ENCODE measurements at regions not wholly inside any gene's neighbourhood (a gene's known extent, or its start where the extent isn't known, plus 50 kb on each side); places are given as distances from the start of the nearest gene placed in this dataset.
"Not testable (repeated sequence)": the region's sequence is repeated elsewhere in the genome, so short reads cannot be mapped to it uniquely, and the experiment has no call there.

GRCh38 chr2:125398738-125399524 is 1257.0 kb upstream of the GYPC start:
- no peaks in the 10 kb centered on the region for H3K4me1 Mint-ChIP-seq (ENCODE audit: low read depth)

GRCh38 chr2:125405816-125406215 is 1250.1 kb upstream of the GYPC start:
- Mint-ChIP-seq H3K27me3 (ENCODE audit: low read depth) (no peaks in the 10 kb centered on the region), H3K9me3 (peaks cover 3% of the 10 kb centered on the region), H3K4me3 (no peak overlapping the region), H3K36me3 (ENCODE audit: insufficient read depth) (no peaks in the 10 kb centered on the region), H3K4me1 (ENCODE audit: low read depth) (no peaks in the 10 kb centered on the region)
- DNase-seq (no peak), ATAC-seq (no peak)

More at GRCh38 chr2:125398738-125399524, 1257.0 kb upstream of the GYPC start:
- Mint-ChIP-seq H3K9me3 (peaks cover 3% of the 10 kb centered on the region), H3K27me3 (ENCODE audit: low read depth) (no peaks in the 10 kb centered on the region), H3K4me3 (no peak overlapping the region), H3K36me3 (ENCODE audit: insufficient read depth) (no peaks in the 10 kb centered on the region)
- DNase-seq (no peak), ATAC-seq (no peak)

DNA sequence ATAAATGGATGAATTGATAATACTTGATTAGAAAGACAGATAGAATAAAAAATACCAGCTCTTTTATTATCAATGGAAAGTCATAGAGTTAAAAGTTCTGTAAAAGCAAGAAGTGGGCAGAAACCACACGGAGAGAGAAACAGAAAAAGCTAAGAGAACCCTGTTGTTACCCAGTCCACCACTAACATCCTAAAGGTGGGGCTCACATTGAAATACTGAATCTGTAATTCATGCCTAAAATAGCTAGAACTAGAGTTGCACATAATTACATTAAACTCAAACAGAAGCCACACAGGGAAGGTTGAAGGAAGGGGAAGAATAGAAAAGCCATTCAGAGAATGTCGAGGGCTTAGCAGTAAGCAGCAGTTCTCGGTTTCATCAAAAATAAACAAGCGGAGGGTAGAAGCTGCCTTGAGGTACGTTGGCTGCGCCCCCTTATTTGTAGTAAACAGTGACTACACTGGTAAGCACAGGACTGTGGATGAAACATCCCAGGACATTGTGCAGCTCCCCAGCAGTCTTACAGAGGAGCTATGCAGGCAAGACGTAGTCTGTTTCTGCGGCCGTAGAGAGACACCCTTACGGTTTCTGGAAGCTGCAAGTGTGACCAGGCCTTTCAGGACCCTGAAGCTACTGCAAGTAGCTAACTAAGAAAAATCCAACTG is 1247.0 kb upstream of the GYPC start:
- ATAC-seq (no peak), DNase-seq (no peak)
- Mint-ChIP-seq H3K27me3 (ENCODE audit: low read depth) (no peaks in the 10 kb centered on the region), H3K36me3 (ENCODE audit: insufficient read depth) (no peaks in the 10 kb centered on the region), H3K9me3 (no peaks in the 10 kb centered on the region), H3K4me1 (ENCODE audit: low read depth) (no peaks in the 10 kb centered on the region), H3K4me3 (no peak overlapping the region)

GRCh38 chr2:125418483-125418882 is 1237.5 kb upstream of the GYPC start:
- DNase-seq (no peak), ATAC-seq (no peak)
- Mint-ChIP-seq H3K27me3 (ENCODE audit: low read depth) (no peaks in the 10 kb centered on the region), H3K4me3 (no peak overlapping the region), H3K9me3 (peaks cover 5% of the 10 kb centered on the region), H3K36me3 (ENCODE audit: insufficient read depth) (no peaks in the 10 kb centered on the region), H3K4me1 (ENCODE audit: low read depth) (no peaks in the 10 kb centered on the region)

- not testable (repeated sequence) for H3K9me3 Mint-ChIP-seq; H3K36me3 Mint-ChIP-seq (ENCODE audit: insufficient read depth); ATAC-seq; H3K27me3 Mint-ChIP-seq (ENCODE audit: low read depth); H3K4me1 Mint-ChIP-seq (ENCODE audit: low read depth); H3K4me3 Mint-ChIP-seq; DNase-seq
Observed at GRCh38 chr2:125422198-125422770, 1233.7 kb upstream of the GYPC start.

DNA sequence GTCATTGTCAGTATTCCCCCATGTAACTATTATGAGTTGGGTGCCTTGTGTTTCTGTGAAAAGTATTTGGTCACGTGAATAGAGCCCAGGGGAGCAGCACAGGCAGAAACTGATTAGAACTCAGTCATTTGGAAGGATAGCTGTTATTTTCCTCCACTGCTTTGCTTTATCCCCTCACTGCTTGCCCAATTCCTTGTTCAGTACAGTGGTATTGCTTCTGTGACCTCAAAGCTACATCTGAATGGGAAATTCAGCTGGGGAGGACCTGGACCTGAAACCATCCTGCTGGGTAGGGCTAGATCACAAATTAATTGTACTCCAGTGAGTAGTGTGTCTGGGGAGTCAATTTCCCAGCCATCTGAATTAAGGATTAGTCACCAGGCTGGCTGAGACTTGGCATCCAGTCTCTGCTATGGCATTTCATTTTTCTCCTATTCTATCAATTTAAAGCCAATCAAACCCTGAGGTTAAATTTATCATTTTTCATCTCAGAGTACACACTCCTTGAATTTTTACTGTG is 1231.6 kb upstream of the GYPC start:
- Mint-ChIP-seq H3K27me3 (ENCODE audit: low read depth) (no peaks in the 10 kb centered on the region), H3K4me3 (no peak overlapping the region), H3K9me3 (no peaks in the 10 kb centered on the region), H3K4me1 (ENCODE audit: low read depth) (no peaks in the 10 kb centered on the region), H3K36me3 (ENCODE audit: insufficient read depth) (no peaks in the 10 kb centered on the region)
- DNase-seq (no peak), ATAC-seq (no peak)

DNA sequence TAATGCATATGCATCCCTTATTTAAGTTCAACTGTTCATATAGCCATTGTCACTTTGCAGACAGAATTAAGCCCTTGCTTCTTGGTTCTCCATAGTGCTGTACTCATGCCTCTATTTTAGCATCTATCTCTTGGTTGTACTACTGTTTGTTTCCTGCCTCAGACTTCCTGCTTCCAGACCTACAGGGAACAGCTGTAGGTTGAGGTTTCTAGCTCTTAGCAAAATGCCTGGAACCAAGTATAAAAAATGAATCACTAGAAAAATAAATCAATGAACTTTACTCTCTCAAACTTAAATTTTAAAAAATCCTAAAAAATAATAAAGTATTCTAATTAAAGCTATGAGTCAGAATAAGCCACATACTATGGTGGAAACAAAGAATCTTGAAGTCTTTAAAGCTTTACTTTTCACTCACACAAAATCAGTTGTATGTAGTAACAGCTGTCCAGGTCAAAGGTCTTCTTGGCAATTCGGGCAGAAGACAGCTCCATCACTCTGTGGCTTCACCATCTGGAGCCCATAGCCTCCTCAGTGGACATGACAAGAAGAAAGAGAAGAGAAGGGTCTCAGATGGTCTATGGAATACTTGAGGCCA is 1228.1 kb upstream of the GYPC start:
- Mint-ChIP-seq H3K36me3 (ENCODE audit: insufficient read depth) (no peaks in the 10 kb centered on the region), H3K4me3 (no peak overlapping the region), H3K27me3 (ENCODE audit: low read depth) (no peaks in the 10 kb centered on the region), H3K4me1 (ENCODE audit: low read depth) (no peaks in the 10 kb centered on the region), H3K9me3 (peaks cover 5% of the 10 kb centered on the region)
- ATAC-seq (no peak), DNase-seq (no peak)

DNA sequence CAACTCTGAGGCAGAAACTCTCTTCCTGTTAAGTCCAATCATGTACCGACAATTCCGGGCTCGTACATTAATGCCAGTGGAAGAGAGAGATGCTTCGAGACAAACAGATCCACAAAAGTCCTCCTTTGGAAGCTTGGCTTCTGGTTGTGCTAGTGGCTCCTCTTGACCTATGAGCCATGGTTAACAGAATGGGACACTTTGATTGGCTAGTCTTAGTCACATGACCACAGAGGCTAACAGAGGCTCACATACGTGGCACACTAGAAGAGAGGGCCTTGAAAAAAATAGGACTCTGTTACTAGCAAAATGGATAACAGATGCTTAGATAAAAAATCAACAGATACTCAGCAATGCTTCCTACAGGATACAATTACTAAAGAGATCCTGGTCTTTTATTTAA is 1211.9 kb upstream of the GYPC start:
- H3K4me1 Mint-ChIP-seq (ENCODE audit: low read depth): no peaks in the 10 kb centered on the region
- H3K27me3 Mint-ChIP-seq (ENCODE audit: low read depth): no peaks in the 10 kb centered on the region
- H3K36me3 Mint-ChIP-seq (ENCODE audit: insufficient read depth): no peaks in the 10 kb centered on the region
- DNase-seq (no peak), ATAC-seq (no peak)
- H3K4me3 Mint-ChIP-seq: no peak overlapping the region
- H3K9me3 Mint-ChIP-seq: peaks cover 7% of the 10 kb centered on the region

DNA sequence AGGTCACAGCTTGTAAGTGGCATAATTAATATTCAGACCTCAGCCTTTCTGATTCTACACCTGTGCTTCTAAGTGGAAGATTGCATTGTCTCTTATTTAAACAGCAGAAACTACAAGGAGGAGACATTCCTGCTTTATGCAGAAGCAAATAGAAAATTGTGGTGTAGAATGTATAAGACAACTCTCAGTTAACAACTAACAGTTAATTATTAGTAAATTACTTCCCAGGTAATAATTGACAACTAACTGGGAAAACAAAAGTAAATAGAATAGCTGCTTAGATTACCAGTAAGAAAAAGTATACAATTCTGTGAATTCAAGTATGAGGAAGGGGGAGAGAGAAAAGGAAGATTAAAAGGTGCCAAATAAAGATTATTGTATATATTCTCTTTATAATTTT is 1210.5 kb upstream of the GYPC start:
- Mint-ChIP-seq H3K27me3 (ENCODE audit: low read depth) (no peaks in the 10 kb centered on the region), H3K36me3 (ENCODE audit: insufficient read depth) (no peaks in the 10 kb centered on the region), H3K4me3 (no peak overlapping the region), H3K4me1 (ENCODE audit: low read depth) (no peaks in the 10 kb centered on the region), H3K9me3 (peaks cover 9% of the 10 kb centered on the region)
- no peak for ATAC-seq
- DNase-seq: no peak

DNA sequence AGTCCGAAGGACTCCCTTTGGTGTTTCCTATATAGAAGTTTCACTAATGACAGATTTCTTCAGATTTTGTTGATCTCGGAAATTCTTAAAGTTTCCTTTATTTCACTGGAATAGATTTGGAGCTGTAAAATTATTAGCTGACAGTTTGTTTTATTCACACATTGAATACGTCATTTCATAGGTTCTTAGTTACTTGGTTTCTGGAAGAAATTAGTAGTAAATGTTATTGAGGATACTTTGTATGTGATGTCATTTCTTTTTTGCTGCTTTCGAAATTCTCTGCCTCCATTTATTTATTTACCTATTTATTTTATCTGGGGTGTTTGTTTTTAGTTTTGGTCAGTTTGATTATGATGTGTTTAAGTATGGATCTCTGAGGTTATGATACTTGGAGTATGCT is 1205.9 kb upstream of the GYPC start:
- Mint-ChIP-seq H3K27me3 (ENCODE audit: low read depth) (no peaks in the 10 kb centered on the region), H3K4me3 (no peak overlapping the region), H3K9me3 (peaks cover 27% of the 10 kb centered on the region), H3K36me3 (ENCODE audit: insufficient read depth) (no peaks in the 10 kb centered on the region), H3K4me1 (ENCODE audit: low read depth) (no peaks in the 10 kb centered on the region)
- ATAC-seq (no peak), DNase-seq (no peak)

DNA sequence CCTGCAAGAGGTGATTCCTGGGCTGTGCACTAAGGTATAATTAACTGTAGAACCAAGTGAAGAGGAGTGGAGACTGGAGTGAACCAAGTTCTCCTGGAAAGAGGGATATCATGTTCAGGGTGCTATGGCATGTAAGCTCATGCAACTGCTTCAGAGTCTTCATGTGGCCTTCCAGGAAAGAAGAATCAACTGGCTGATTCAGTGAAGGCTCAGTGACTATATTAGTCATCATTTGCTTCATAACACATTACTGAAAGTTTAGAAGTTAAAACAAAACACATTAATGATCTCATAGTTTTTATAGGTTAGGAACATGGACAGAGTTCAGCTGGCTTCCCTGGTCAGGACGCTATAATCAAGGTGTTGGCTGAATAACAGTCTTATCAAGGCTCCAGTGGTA is 1200.8 kb upstream of the GYPC start:
- H3K9me3 Mint-ChIP-seq: peaks cover 21% of the 10 kb centered on the region
- no peaks in the 10 kb centered on the region for H3K27me3 Mint-ChIP-seq (ENCODE audit: low read depth)
- no peak overlapping the region for H3K4me3 Mint-ChIP-seq
- ATAC-seq (no peak), DNase-seq (no peak)
- H3K4me1 Mint-ChIP-seq (ENCODE audit: low read depth): no peaks in the 10 kb centered on the region
- H3K36me3 Mint-ChIP-seq (ENCODE audit: insufficient read depth): no peaks in the 10 kb centered on the region

DNA sequence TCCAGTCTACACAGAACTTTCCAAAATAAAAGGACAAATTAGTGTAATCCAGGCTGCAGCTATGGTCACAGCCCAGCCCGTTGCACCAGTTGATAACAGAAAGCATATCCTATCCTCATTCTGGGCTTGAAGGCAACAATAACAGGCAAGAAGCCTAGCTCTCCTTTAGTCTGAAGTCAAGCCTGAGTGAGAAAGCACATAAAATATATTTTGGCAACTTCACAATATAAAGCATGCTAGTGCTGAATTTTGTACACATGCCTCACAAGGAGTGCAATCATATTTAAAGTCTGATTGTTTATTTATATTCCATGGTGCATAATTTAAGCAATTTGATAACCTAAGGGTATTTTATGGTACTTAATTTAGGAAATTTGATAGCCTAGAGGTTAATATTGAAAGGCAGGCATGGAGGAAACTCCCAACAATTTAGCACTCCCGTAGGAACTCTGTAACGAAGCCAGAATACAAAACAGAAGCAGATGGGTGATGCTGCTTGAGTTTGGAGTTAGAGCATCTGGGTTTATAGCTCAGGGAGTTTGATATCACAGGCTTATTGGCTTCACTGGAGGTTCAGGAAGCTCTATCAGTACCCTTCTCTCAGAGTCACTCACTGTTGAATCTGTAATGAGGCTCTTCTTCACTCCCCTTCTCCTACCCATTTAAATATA is 1199.1 kb upstream of the GYPC start:
- H3K4me3 Mint-ChIP-seq: no peak overlapping the region
- ATAC-seq: no peak
- H3K4me1 Mint-ChIP-seq (ENCODE audit: low read depth): no peaks in the 10 kb centered on the region
- no peaks in the 10 kb centered on the region for H3K27me3 Mint-ChIP-seq (ENCODE audit: low read depth)
- H3K36me3 Mint-ChIP-seq (ENCODE audit: insufficient read depth): no peaks in the 10 kb centered on the region
- peaks cover 15% of the 10 kb centered on the region for H3K9me3 Mint-ChIP-seq
- DNase-seq: no peak

DNA sequence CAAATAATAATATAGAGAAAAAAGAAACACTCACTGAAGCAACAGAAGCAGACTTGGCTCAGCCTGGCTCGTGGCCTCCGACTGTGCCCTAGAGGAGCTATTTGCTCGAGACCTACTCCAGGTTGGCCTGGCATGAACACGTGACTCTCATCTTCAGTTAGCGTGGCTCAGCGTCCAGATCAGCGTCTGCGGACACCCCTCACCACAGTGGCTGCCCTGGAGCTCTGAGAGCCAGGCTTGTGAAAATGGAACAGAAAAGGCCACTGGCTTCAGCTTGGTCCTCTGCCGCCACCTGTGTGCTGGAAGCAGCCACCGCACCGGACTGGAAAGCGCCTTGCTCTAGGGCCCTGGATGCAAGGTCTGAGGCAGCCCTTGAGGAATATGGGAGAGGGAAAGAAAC is 1184.0 kb upstream of the GYPC start:
- H3K9me3 Mint-ChIP-seq: peaks cover 20% of the 10 kb centered on the region
- H3K36me3 Mint-ChIP-seq (ENCODE audit: insufficient read depth): no peaks in the 10 kb centered on the region
- no peaks in the 10 kb centered on the region for H3K27me3 Mint-ChIP-seq (ENCODE audit: low read depth)
- ATAC-seq (no peak), DNase-seq (no peak)
- no peak overlapping the region for H3K4me3 Mint-ChIP-seq
- H3K4me1 Mint-ChIP-seq (ENCODE audit: low read depth): no peaks in the 10 kb centered on the region

- Mint-ChIP-seq H3K27me3 (ENCODE audit: low read depth) (no peaks in the 10 kb centered on the region), H3K36me3 (ENCODE audit: insufficient read depth) (no peaks in the 10 kb centered on the region), H3K4me1 (ENCODE audit: low read depth) (no peaks in the 10 kb centered on the region), H3K9me3 (peaks cover 31% of the 10 kb centered on the region), H3K4me3 (no peak overlapping the region)
- ATAC-seq: no peak
- DNase-seq: no peak
Observed at GRCh38 chr2:125479143-125479636, 1176.8 kb upstream of the GYPC start.

All from activated T-cell treated with anti-CD3 and anti-CD28 coated beads, Interleukin-2, amount 50 U/mL, for 4 hours (primary cell).